Medulla oblongata (tissue), 1 donor: ENCODE measurements at regions not wholly inside any gene's neighbourhood (a gene's known extent, or its start where the extent isn't known, plus 50 kb on each side); places are given as distances from the start of the nearest gene placed in this dataset.

Source experiments
- DNase-seq: peaks from one replicate; pipeline ENCODE4 v3.0.0-alpha.2; 2015; ENCODE audit errors: extremely low spot score

DNA sequence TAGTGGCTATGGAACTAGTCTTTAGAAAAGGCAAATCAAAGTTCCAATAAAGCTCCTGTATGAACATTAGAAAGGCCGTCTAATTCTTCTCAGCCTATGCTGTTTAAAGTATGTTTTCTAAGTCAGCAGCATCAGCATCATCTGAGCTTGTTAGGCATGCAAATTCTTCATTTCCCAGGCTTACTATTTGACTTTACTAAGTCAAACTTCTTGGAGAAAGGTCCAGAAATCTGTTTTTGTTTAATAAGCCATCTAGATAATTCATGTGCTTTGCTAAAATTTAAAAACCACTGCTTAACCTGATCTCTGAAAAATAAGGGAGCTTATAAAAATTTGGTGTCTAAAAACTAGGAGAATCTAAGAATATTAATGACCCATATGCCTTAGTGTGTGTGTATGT lies 200.2 kb upstream of the SGCD start:
- DNase-seq, result no peak

- DNase-seq, result no peak
Measured at GRCh38 chr5:156128026-156128425, 198.9 kb upstream of the SGCD start.

DNA sequence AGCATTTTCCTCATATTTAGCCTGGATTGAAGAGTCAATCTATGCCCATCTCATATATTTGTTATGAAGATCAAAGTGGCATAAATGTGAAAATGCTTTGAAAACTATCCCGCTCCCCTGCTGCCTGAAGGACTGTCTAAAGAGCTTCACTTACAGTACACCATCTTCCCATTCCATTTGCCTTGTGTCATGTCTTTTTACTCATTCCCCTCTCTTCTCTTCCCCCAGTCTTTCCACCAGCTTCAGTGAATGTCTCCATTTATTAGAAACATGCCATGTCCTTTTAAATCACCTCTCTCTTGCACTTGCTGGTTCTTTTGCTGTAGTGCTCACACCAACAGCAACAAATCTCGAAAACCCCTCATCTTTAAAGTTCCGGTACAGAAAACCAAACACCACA lies 192.7 kb upstream of the SGCD start:
- no peak for DNase-seq

DNA sequence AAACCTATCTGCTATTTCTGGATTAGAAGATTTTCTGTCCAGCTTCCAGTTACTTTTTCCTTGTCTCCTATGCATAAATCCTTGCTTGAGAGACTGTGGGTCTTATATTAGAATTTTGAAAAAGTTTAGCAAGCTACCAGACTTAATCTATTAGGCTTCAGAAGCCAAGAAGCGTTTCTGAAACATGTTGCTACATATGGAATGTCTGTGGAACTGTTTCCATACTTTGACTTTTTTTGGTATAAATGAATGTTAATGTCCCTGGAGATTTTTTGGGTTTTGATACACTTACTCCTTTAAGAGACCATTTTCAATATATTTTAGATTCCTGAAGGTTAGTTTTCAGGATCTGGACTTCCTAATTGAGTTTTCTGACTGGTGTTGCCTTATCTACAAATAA lies 191.4 kb upstream of the SGCD start:
- DNase-seq, result no peak

- DNase-seq, result no peak
Measured at GRCh38 chr5:156137071-156137869, 189.7 kb upstream of the SGCD start.

- DNase-seq, result no peak
Measured at GRCh38 chr5:156142867-156143266, 184.1 kb upstream of the SGCD start.

DNA sequence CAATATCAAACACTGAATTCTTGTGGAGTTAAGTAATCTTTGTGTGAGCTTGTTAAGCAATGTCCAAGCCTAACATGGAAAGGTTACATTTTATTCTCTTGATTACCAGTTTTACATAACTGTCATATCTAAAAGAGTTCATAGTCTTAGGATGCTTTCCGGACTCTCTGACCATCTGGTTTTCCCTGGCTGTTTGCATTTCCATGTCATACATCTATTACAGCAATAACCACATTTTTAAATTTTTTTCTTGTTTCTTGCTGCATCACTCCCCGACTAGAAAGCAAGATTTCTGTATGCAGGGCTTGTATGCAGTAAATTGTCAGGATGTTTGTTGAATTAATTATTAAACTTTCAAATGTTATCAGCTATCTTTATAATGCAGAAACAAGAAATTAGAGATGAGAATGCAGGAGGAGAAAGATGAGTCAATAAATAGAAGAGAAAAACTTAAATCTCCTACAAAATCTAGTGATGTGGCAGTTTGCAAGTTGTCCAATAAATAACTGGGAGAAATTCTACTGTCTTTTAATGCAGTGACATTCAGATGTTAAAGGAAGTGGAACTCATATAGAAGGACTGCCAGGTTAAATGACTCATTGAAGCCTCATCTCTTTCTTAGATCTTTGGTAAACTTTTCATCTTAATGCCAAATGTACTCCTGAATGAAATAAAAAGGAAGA lies 179.6 kb upstream of the SGCD start:
- DNase-seq, result no peak

- DNase-seq, result no peak
Measured at GRCh38 chr5:156147944-156148285, 179.0 kb upstream of the SGCD start.

DNA sequence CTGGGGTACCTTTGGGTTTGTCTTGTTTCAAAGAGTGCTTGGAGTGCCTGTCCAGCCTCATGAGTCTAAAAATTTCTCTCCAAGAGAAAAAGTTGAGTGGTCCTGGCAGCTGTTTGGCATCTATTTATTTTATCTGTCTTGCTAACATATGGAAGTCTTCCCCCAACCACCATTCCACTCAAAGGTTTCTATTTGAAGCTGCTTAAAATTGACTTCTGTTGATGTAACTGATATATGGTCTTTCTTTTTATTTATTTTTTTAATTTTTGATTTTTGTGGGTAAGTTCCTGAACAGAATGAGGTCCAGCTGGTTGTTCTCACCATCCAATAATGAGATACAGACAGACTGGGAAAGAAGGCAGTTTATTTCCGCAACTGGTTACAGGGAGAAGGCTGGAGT lies 178.7 kb upstream of the SGCD start:
- no peak for DNase-seq

DNA sequence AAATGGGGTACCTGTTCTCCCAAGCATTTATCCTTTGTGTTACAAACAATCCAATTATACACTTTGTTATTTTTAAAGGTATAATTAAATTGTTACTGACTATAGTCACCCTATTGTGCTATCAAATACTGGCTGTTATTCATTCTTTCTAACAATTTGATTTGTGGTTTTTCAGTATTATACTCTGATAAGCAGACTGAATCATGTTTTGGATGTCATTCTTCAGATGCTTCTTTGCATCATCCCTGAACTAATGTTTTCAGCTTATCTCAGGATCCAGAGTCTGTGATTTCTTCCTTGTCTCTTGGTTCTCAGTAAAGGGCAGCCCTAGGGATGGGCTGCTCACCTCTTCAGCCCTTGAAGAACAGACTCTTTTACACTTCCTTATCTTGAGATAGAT lies 177.8 kb upstream of the SGCD start:
- no peak for DNase-seq

DNA sequence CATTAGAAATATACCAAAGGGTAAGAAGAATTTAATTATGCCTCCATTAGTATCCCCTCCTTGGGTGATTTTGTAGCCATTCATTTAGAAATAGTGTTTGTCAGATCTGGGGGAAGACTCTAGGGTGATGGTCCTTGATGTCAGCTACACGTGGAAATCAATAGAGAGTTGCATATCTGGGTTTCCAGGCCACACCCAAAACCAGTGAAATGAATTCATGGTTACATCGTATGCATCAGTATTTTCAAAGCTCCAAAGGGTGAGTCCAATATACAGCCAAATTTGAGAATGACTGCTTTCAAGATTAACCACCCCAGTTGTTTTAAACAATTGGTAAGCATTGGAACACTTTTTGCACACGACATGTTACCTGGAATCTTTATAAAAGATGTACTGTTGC lies 173.4 kb upstream of the SGCD start:
- no peak for DNase-seq

- DNase-seq, result no peak
Measured at GRCh38 chr5:156154757-156155156, 172.2 kb upstream of the SGCD start.

GRCh38 chr5:156155598-156155997 lies 171.4 kb upstream of the SGCD start:
- no peak for DNase-seq

DNA sequence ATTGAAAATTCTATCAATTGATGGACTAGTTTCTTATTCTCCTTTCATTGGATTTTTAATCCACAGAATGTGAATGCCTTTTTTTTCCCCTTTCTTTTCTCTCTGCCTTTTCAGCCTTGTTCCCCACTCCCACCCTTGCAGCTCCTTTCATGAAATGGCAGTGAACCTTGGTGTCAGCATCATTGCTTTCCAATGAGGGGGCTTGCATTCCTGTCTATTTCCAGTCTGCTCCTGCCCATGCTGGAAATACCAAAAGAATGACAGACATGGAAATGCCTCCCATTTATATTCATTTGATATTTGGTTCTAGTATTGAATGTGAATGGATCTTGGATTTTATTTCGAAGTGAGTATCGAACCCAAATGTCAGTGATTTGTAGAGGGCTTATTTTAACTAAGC lies 162.7 kb upstream of the SGCD start:
- no peak for DNase-seq

DNA sequence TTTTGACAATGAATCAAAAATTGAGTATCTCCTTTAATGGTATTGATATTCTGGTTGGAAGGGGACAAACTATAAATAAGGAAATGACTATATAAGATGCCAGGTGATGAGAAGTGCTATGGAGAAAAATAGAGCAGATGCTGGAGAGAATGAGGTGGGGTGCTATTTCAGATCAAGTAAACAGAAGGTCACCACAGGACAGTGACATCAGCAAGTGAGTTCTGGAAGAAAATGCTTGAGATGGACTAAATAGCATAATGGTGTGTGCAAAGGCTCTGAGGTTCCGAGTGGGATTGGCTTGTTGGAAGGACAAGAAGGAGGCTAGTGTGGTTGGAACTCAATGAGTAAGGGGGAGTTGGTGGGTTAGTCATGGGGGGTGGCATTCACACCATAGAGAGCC lies 157.5 kb upstream of the SGCD start:
- DNase-seq, result no peak

- no peak for DNase-seq
Measured at GRCh38 chr5:156170351-156170961, 156.5 kb upstream of the SGCD start.

GRCh38 chr5:156174225-156174624 lies 152.7 kb upstream of the SGCD start:
- DNase-seq, result no peak

GRCh38 chr5:156178117-156178516 lies 148.8 kb upstream of the SGCD start:
- DNase-seq, result no peak

GRCh38 chr5:156181656-156182055 lies 145.3 kb upstream of the SGCD start:
- no peak for DNase-seq

DNA sequence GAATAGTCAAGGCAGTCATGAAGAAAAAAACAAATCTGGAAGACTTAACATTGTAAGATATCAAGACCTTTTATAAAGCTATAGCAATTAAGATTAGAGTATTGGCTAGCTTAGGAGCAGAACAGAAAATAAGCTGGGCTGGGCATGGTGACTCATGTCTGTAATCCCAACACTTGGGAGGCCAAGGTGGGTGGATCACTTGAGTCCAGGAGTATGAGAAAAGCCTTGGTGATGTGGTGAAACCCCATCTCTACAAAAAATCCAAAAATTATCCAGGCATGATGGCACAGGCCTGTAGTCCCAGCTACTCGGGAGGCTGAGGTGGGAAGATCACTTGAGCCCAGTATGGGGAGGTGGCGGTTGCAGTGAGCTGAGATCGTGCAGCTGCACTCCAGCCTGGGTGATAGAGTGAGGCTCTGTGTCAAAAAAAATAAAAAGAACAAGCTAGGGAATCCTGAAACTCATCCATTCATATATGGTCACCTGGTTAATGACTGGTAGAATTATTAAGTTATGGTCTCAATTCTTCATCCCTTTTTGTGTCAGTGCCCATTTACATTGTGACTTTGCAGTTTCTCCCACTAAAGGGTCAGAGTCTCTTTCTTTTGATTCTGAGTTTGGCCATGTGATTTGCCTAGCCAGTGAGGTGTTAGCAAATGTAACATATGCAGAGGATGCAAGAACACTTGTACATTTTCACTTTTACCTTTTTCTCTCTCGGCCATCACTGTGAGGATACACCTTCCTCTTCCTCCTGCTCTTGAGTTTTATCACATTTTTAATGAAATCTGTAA lies 144.6 kb upstream of the SGCD start:
- no peak for DNase-seq

GRCh38 chr5:156186760-156187159 lies 140.2 kb upstream of the SGCD start:
- no peak for DNase-seq

- no peak for DNase-seq
Measured at GRCh38 chr5:156188016-156188415, 138.9 kb upstream of the SGCD start.
